ENCODE measurements at regions not wholly inside any gene's neighbourhood (a gene's known extent, or its start where the extent isn't known, plus 50 kb on each side); places are given as distances from the start of the nearest gene placed in this dataset.

GRCh38 chr13:76198568-76199163 lies 562.5 kb downstream of the LMO7 start:
- Histone ChIP-seq H3K9me3 (peaks cover 0 to 4% (median 0%) of the 10 kb centered on the region in 4 donors), H3K36me3 (no peaks in the 10 kb centered on the region), H3K27me3 (no peaks in the 10 kb centered on the region), H3K27ac (no peak overlapping the region), H3K4me3 (no peak overlapping the region), H3K4me1 (no peaks in the 10 kb centered on the region)
- WGBS, 2 donors = 75% methylated on average over 3 of the region's 3 CpGs
- TF ChIP-seq, protein P1, sequence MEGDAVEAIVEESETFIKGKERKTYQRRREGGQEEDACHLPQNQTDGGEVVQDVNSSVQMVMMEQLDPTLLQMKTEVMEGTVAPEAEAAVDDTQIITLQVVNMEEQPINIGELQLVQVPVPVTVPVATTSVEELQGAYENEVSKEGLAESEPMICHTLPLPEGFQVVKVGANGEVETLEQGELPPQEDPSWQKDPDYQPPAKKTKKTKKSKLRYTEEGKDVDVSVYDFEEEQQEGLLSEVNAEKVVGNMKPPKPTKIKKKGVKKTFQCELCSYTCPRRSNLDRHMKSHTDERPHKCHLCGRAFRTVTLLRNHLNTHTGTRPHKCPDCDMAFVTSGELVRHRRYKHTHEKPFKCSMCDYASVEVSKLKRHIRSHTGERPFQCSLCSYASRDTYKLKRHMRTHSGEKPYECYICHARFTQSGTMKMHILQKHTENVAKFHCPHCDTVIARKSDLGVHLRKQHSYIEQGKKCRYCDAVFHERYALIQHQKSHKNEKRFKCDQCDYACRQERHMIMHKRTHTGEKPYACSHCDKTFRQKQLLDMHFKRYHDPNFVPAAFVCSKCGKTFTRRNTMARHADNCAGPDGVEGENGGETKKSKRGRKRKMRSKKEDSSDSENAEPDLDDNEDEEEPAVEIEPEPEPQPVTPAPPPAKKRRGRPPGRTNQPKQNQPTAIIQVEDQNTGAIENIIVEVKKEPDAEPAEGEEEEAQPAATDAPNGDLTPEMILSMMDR (IDR thresholded peaks at IDR 0.05) = no peak
- no peak for TF ChIP-seq POLR2A (IDR thresholded peaks at IDR 0.05)
- no peak for DNase-seq (ENCODE audit: low spot score in 2 of 2)

DNA sequence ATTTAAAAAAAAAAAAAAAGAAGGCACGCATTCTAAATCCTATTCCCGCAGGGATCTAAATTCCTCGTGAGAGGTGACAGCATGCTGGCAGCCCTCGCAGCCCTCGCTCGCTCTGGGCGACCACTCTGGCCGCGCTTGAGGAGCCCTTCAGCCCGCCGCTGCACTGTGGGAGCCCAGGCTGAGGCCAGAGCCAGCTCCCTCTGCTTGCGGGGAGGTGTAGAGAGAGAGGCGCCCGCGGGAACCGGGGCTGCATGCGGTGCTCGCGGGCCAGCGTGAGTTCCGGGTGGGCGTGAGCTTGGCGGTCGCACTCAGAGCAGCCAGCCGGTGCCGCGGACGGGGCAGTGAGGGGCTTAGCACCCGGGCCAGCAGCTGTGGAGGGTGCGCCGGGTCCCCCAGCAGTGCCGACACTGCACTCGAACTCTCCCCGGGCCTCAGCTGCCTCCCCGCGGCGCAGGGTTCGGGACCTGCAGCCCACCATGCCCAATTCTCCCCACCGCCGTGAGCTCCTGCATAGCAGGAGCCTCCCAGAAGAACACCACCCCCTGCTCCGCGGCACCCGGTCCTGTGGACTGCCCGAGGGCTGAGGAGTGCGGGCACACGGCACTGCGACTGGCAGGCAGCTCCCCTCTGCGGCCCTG lies 553.9 kb downstream of the LMO7 start:
- H3K27me3 ChIP-seq = no peaks in the 10 kb centered on the region
- H3K4me3 ChIP-seq = no peak overlapping the region
- H3K4me1 ChIP-seq = no peaks in the 10 kb centered on the region
- 94 to 96% methylated on average over 26 to 33 of the region's 48 CpGs for WGBS, 2 donors
- no peaks in the 10 kb centered on the region for H3K9me3 ChIP-seq
- TF ChIP-seq POLR2A (IDR thresholded peaks at IDR 0.05) (no peak), EP300 (IDR thresholded peaks at IDR 0.05) (no peak)
- TF ChIP-seq, protein P1 (IDR thresholded peaks at IDR 0.05) = no peak
- no peak for DNase-seq (ENCODE audit: low spot score in 2 of 2)
- H3K27ac ChIP-seq = no peak overlapping the region
- H3K36me3 ChIP-seq = no peaks in the 10 kb centered on the region

GRCh38 chr13:76175961-76176725 lies 540.0 kb downstream of the LMO7 start:
- DNase-seq (ENCODE audit: low spot score in 2 of 2) = no peak
- no peak overlapping the region for H3K4me3 ChIP-seq
- H3K9me3 ChIP-seq = peaks cover 0 to 3% (median 0%) of the 10 kb centered on the region in 4 donors
- H3K27me3 ChIP-seq = no peaks in the 10 kb centered on the region
- H3K4me1 ChIP-seq = no peaks in the 10 kb centered on the region
- 70 to 72% methylated on average over 5 of the region's 5 CpGs for WGBS, 2 donors
- TF ChIP-seq, protein P1 (IDR thresholded peaks at IDR 0.05) = no peak
- no peak overlapping the region for H3K27ac ChIP-seq
- no peaks in the 10 kb centered on the region for H3K36me3 ChIP-seq

DNA sequence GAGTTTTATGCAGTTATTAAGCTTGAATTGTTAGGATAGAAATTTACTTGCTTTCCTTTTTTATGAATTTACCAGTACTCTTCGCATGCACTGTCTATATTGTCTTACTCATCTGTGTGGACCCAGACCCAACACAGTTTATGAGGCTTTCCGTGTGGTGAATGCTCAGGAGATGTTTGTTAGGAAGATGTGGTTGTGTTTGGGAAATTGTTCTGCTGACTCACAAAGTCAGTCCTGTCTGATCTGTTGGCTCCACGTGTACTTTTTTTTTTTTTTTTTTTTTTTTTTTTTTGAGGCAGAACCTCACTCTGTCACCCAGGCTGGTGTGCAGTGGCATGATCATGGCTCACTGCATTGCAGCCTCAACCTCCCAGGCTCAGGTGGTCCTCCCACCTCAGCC lies 532.5 kb downstream of the LMO7 start:
- Histone ChIP-seq H3K27ac (no peak overlapping the region), H3K27me3 (no peaks in the 10 kb centered on the region), H3K4me1 (no peaks in the 10 kb centered on the region), H3K4me3 (no peak overlapping the region), H3K36me3 (no peaks in the 10 kb centered on the region), H3K9me3 (peaks cover 0 to 3% (median 0%) of the 10 kb centered on the region in 4 donors)
- 84 to 89% methylated on average over 3 of the region's 3 CpGs for WGBS, 2 donors
- DNase-seq (ENCODE audit: low spot score in 2 of 2) = no peak
- no peak for TF ChIP-seq EP300 (IDR thresholded peaks at IDR 0.05)
- no peak for TF ChIP-seq POLR2A (IDR thresholded peaks at IDR 0.05)
- TF ChIP-seq, protein P1 (IDR thresholded peaks at IDR 0.05) = no peak

DNA sequence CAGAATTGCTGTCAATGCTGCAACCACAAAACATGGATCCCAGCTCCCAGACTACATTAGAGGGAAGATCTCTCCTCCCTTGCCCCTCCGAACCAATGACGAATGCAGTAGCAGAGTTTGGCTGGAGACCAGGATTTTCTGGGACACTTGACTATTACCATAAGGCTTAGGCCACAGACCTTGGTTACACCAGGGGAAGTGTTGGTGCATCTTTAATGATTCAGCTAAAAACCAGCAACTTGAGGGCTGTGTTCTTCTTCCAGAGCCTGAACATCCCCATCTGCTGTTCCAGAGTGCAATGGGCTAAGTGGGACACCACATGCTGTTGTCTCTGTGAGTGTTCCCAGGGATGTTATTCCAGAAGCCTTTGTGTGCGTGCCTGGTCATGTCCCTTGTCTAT lies 528.2 kb downstream of the LMO7 start:
- TF ChIP-seq POLR2A (IDR thresholded peaks at IDR 0.05) = no peak
- no peak for TF ChIP-seq EP300 (IDR thresholded peaks at IDR 0.05)
- TF ChIP-seq, protein P1 (IDR thresholded peaks at IDR 0.05) = no peak
- no peak for DNase-seq (ENCODE audit: low spot score in 2 of 2)
- no peak overlapping the region for H3K27ac ChIP-seq
- no peak overlapping the region for H3K4me3 ChIP-seq
- WGBS, 2 donors = 75 to 86% methylated on average over 3 of the region's 3 CpGs
- no peaks in the 10 kb centered on the region for H3K4me1 ChIP-seq
- no peaks in the 10 kb centered on the region for H3K9me3 ChIP-seq
- H3K27me3 ChIP-seq = no peaks in the 10 kb centered on the region
- no peaks in the 10 kb centered on the region for H3K36me3 ChIP-seq

Measured in tibial nerve (tissue), 4 donors.